ENCODE measurements at regions not wholly inside any gene's neighbourhood (a gene's known extent, or its start where the extent isn't known, plus 50 kb on each side); places are given as distances from the start of the nearest gene placed in this dataset.

DNA sequence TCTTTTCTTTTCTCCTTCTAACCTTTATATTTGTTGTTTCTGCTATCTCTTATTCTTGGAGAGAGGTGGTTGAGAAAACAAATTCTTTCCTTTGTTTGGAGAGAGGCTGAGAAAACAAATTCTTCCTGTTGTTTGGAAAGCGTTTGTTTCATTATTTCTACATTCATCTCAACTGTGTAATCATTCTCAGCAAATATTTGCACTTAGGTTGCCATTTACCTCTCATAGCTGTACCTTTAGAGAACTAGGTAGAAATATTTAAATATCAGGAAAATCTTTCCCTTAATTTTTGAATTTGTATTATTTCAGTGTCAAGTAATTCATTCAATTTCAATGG lies 1824.4 kb upstream of the CDH9 start:
- no peak for DNase-seq
- Histone ChIP-seq H3K23ac (ENCODE audit: low read length) (no peak overlapping the region), H4K8ac (ENCODE audit: low read depth, low read length) (no peak overlapping the region), H3K36me3 (ENCODE audit: control insufficient read depth in 1 of 2, insufficient read depth in 2 of 2, low read length in 2 of 2) (no peaks in the 10 kb centered on the region), H3K18ac (ENCODE audit: low read length) (no peak overlapping the region), H2BK12ac (ENCODE audit: low read length) (no peak overlapping the region), H3K9me3 (ENCODE audit: insufficient read depth, low read depth, low read length) (no peaks in the 10 kb centered on the region), H3K27me3 (ENCODE audit: insufficient read depth, low read length) (no peaks in the 10 kb centered on the region), H3K27ac (ENCODE audit: low read depth, low read length) (no peak overlapping the region), H2AFZ (ENCODE audit: insufficient read depth, low read length, poor library complexity) (no peak overlapping the region), H3K4me1 (ENCODE audit: control insufficient read depth in 1 of 2, insufficient read depth in 2 of 2, low read length in 2 of 2) (no peaks in the 10 kb centered on the region), H4K91ac (ENCODE audit: low read depth, low read length) (no peak overlapping the region), H3K4ac (ENCODE audit: low read depth, low read length) (no peak overlapping the region), H2BK120ac (ENCODE audit: insufficient read depth, low read length, poor library complexity) (no peak overlapping the region), H2AK5ac (ENCODE audit: low read length) (no peak overlapping the region), H4K12ac (ENCODE audit: low read depth, low read length) (no peak overlapping the region), H3K9ac (ENCODE audit: low read length) (no peak overlapping the region), H3K4me2 (ENCODE audit: low read length) (no peak overlapping the region), H2BK5ac (ENCODE audit: low read depth, low read length, poor library complexity) (no peak overlapping the region), H3K4me3 (ENCODE audit: low read depth, low read length) (no peak overlapping the region), H3K79me1 (ENCODE audit: low read length) (no peaks in the 10 kb centered on the region), H3K14ac (ENCODE audit: low read length) (no peak overlapping the region), H3K79me2 (ENCODE audit: control insufficient read depth, insufficient read depth, low read length, poor library complexity) (no peaks in the 10 kb centered on the region)
- no CpG with 5 or more reads among the region's 1 CpG for WGBS (ENCODE audit: extremely low coverage, insufficient coverage, insufficient read length)

DNA sequence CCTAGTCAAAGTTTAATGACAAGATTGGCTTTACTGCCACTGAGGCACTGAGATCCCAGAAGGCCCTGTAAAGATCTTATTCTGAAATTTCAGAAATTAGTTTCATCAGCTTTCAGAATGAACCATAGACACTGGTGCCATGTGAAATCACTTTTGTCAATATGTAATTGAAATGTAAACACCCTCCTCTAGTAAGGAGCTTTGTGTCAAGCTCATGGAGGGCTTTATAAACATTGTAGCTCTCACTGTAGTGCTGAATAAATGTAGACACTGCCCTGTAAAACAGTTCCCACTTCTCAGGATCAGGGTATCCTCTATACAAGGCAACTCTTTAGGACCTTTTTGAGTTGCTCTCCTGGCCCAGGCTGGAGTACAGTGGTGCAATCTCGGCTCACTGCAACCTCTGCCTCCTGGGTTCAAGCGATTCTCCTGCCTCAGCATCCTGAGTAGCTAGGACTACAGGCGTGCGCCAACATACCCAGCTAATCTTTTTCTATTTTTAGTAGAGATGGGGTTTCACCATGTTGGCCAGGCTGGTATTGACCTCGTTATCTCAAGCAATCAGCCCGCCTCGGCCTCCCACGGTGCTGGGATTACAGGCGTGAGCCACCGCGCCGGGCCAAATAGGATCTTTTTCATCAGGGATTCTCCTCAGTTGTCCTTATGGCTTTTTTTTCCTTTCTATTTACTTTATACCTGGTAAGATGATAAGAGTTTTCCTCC lies 1823.9 kb upstream of the CDH9 start:
- no peak overlapping the region for H2BK5ac ChIP-seq (ENCODE audit: low read depth, low read length, poor library complexity)

DNA sequence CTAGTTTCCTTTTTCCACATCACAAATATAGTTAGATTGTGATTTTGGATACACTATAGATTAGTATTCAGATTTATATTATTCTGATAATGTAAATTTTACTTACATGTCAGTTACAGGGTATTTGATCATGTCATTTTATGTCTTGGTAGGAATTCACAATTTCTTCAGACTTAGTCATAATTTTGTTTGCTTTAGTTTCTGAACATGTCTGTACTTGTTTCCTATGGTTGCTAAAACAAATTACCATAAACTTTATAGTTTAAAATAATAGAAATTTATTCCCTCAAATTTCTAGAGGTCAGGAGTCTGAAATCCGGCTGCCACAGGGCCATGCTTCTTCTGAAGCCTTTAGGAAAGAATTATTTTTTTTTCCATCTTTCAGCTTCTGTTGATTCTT lies 1817.2 kb upstream of the CDH9 start:
- DNase-seq = no peak
- WGBS (ENCODE audit: extremely low coverage, insufficient coverage, insufficient read length) = no CpG with 5 or more reads among the region's 1 CpG
- no peak overlapping the region for H3K14ac ChIP-seq (ENCODE audit: low read length)
- no peak overlapping the region for H3K23ac ChIP-seq (ENCODE audit: low read length)
- no peak overlapping the region for H2AFZ ChIP-seq (ENCODE audit: insufficient read depth, low read length, poor library complexity)
- no peak overlapping the region for H4K91ac ChIP-seq (ENCODE audit: low read depth, low read length)
- no peaks in the 10 kb centered on the region for H3K9me3 ChIP-seq (ENCODE audit: insufficient read depth, low read depth, low read length)
- H3K4ac ChIP-seq (ENCODE audit: low read depth, low read length) = no peak overlapping the region
- no peak overlapping the region for H2BK120ac ChIP-seq (ENCODE audit: insufficient read depth, low read length, poor library complexity)
- no peak overlapping the region for H3K27ac ChIP-seq (ENCODE audit: low read depth, low read length)
- no peaks in the 10 kb centered on the region for H3K79me1 ChIP-seq (ENCODE audit: low read length)
- no peak overlapping the region for H2BK5ac ChIP-seq (ENCODE audit: low read depth, low read length, poor library complexity)
- no peak overlapping the region for H3K4me2 ChIP-seq (ENCODE audit: low read length)
- H3K9ac ChIP-seq (ENCODE audit: low read length) = no peak overlapping the region
- no peak overlapping the region for H2BK12ac ChIP-seq (ENCODE audit: low read length)
- H3K79me2 ChIP-seq (ENCODE audit: control insufficient read depth, insufficient read depth, low read length, poor library complexity) = no peaks in the 10 kb centered on the region
- no peak overlapping the region for H2AK5ac ChIP-seq (ENCODE audit: low read length)
- no peak overlapping the region for H3K4me3 ChIP-seq (ENCODE audit: low read depth, low read length)
- no peaks in the 10 kb centered on the region for H3K4me1 ChIP-seq (ENCODE audit: control insufficient read depth in 1 of 2, insufficient read depth in 2 of 2, low read length in 2 of 2)
- H3K27me3 ChIP-seq (ENCODE audit: insufficient read depth, low read length) = no peaks in the 10 kb centered on the region
- H4K8ac ChIP-seq (ENCODE audit: low read depth, low read length) = no peak overlapping the region
- no peak overlapping the region for H4K12ac ChIP-seq (ENCODE audit: low read depth, low read length)
- no peak overlapping the region for H3K18ac ChIP-seq (ENCODE audit: low read length)
- no peaks in the 10 kb centered on the region for H3K36me3 ChIP-seq (ENCODE audit: control insufficient read depth in 1 of 2, insufficient read depth in 2 of 2, low read length in 2 of 2)

More for the DNA sequence above, 1823.9 kb upstream of the CDH9 start:
- Histone ChIP-seq H3K4ac (ENCODE audit: low read depth, low read length) (no peak overlapping the region), H4K91ac (ENCODE audit: low read depth, low read length) (no peak overlapping the region), H3K4me3 (ENCODE audit: low read depth, low read length) (no peak overlapping the region), H2AFZ (ENCODE audit: insufficient read depth, low read length, poor library complexity) (no peak overlapping the region), H3K9ac (ENCODE audit: low read length) (no peak overlapping the region), H2AK5ac (ENCODE audit: low read length) (no peak overlapping the region), H3K9me3 (ENCODE audit: insufficient read depth, low read depth, low read length) (no peaks in the 10 kb centered on the region), H3K18ac (ENCODE audit: low read length) (no peak overlapping the region), H4K12ac (ENCODE audit: low read depth, low read length) (no peak overlapping the region), H3K23ac (ENCODE audit: low read length) (no peak overlapping the region), H2BK12ac (ENCODE audit: low read length) (no peak overlapping the region), H3K79me2 (ENCODE audit: control insufficient read depth, insufficient read depth, low read length, poor library complexity) (no peaks in the 10 kb centered on the region), H3K27me3 (ENCODE audit: insufficient read depth, low read length) (no peaks in the 10 kb centered on the region), H3K27ac (ENCODE audit: low read depth, low read length) (no peak overlapping the region), H3K4me1 (ENCODE audit: control insufficient read depth in 1 of 2, insufficient read depth in 2 of 2, low read length in 2 of 2) (no peaks in the 10 kb centered on the region), H3K79me1 (ENCODE audit: low read length) (no peaks in the 10 kb centered on the region), H3K4me2 (ENCODE audit: low read length) (no peak overlapping the region), H3K36me3 (ENCODE audit: control insufficient read depth in 1 of 2, insufficient read depth in 2 of 2, low read length in 2 of 2) (no peaks in the 10 kb centered on the region), H2BK120ac (ENCODE audit: insufficient read depth, low read length, poor library complexity) (no peak overlapping the region), H3K14ac (ENCODE audit: low read length) (no peak overlapping the region), H4K8ac (ENCODE audit: low read depth, low read length) (no peak overlapping the region)
- no CpG with 5 or more reads among the region's 12 CpGs for WGBS (ENCODE audit: extremely low coverage, insufficient coverage, insufficient read length)
- DNase-seq = no peak

DNA sequence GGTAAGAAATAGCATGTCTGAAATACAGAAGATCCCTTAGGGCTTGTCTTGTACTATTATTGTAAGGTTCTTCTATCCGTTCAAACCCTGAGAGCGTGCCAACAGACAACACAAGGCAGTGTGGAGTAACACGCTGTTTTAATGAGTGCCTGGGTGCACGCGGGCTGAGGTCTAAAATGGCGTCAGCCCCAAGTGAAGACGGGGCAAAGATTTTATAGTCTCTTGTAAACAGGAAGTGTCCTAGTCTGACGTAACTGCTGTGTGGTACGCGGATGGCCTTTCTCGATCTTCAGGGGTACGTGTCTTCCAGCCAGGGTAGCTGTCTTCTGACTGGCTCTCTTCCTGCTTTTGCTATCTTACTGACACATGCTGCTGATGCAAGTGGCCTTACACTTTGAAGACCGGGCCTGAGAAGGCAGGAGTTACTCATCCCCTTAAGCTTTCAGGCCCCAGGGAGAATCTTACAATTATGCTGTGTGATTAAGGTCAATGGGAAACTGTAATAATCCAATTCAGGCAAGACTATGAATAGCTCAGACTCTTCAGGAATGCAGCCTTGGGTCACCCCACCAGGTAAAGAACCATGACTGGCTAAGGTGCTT lies 1812.0 kb upstream of the CDH9 start:
- WGBS (ENCODE audit: extremely low coverage, insufficient coverage, insufficient read length) = no CpG with 5 or more reads among the region's 13 CpGs

More for the DNA sequence above, 1812.0 kb upstream of the CDH9 start:
- Histone ChIP-seq H3K79me2 (ENCODE audit: control insufficient read depth, insufficient read depth, low read length, poor library complexity) (no peaks in the 10 kb centered on the region), H3K79me1 (ENCODE audit: low read length) (no peaks in the 10 kb centered on the region), H3K18ac (ENCODE audit: low read length) (no peak overlapping the region), H4K12ac (ENCODE audit: low read depth, low read length) (no peak overlapping the region), H3K9ac (ENCODE audit: low read length) (no peak overlapping the region), H3K14ac (ENCODE audit: low read length) (no peak overlapping the region), H2BK5ac (ENCODE audit: low read depth, low read length, poor library complexity) (no peak overlapping the region), H4K8ac (ENCODE audit: low read depth, low read length) (no peak overlapping the region), H3K36me3 (ENCODE audit: control insufficient read depth in 1 of 2, insufficient read depth in 2 of 2, low read length in 2 of 2) (no peaks in the 10 kb centered on the region), H3K4me2 (ENCODE audit: low read length) (no peak overlapping the region), H2AFZ (ENCODE audit: insufficient read depth, low read length, poor library complexity) (no peak overlapping the region), H2AK5ac (ENCODE audit: low read length) (no peak overlapping the region), H3K4ac (ENCODE audit: low read depth, low read length) (no peak overlapping the region), H3K4me3 (ENCODE audit: low read depth, low read length) (no peak overlapping the region), H3K27ac (ENCODE audit: low read depth, low read length) (no peak overlapping the region), H2BK12ac (ENCODE audit: low read length) (no peak overlapping the region), H3K4me1 (ENCODE audit: control insufficient read depth in 1 of 2, insufficient read depth in 2 of 2, low read length in 2 of 2) (no peaks in the 10 kb centered on the region), H4K91ac (ENCODE audit: low read depth, low read length) (no peak overlapping the region), H3K9me3 (ENCODE audit: insufficient read depth, low read depth, low read length) (peaks cover 1% of the 10 kb centered on the region), H3K27me3 (ENCODE audit: insufficient read depth, low read length) (no peaks in the 10 kb centered on the region), H3K23ac (ENCODE audit: low read length) (no peak overlapping the region), H2BK120ac (ENCODE audit: insufficient read depth, low read length, poor library complexity) (no peak overlapping the region)
- peak; percentile 1 to 7 for DNase-seq
